Loucy (cell line): ENCODE measurements at regions not wholly inside any gene's neighbourhood (a gene's known extent, or its start where the extent isn't known, plus 50 kb on each side); places are given as distances from the start of the nearest gene placed in this dataset.

Experiments used
- H2AFZ ChIP-seq: fragments of 200-600 bp; sonication (generic); 2 replicates; pipeline ENCODE4 v1.6.0; 2016; ENCODE audit warnings: antibody characterized with exemption, mild to moderate bottlenecking, low read length, moderate library complexity
- H3F3A ChIP-seq: fragments of 200-600 bp; 2 replicates; pipeline ENCODE4 v1.6.0; 2016; ENCODE audit warnings: antibody characterized with exemption, low read depth, mild to moderate bottlenecking
- H3K27me3 ChIP-seq: fragments of 200-600 bp; sonication (generic); 2 replicates; pipeline ENCODE4 v1.6.1; 2014; ENCODE audit warnings: low read length, mild to moderate bottlenecking; ENCODE audit not compliant: insufficient read depth, poor library complexity, severe bottlenecking
- H3K36me3 ChIP-seq: fragments of 200-600 bp; sonication (generic); 2 replicates; pipeline ENCODE4 v1.6.1; 2016; ENCODE audit warnings: low read length; ENCODE audit not compliant: insufficient read depth
- H3K4me1 ChIP-seq: fragments of 200-600 bp; sonication (generic); 2 replicates; pipeline ENCODE4 v1.5.1; 2014; ENCODE audit warnings: low read length, mild to moderate bottlenecking; ENCODE audit not compliant: insufficient read depth, poor library complexity, severe bottlenecking
- H3K4me2 ChIP-seq: fragments of 200-600 bp; sonication (generic); 2 replicates; pipeline ENCODE4 v1.6.0; 2014; ENCODE audit warnings: antibody characterized with exemption, low read length, low read depth, mild to moderate bottlenecking; ENCODE audit not compliant: poor library complexity, severe bottlenecking
- H3K4me3 ChIP-seq: fragments of 200-600 bp; sonication (generic); 2 replicates; pipeline ENCODE4 v1.5.1; 2014; ENCODE audit warnings: low read length, mild to moderate bottlenecking, mixed read lengths; ENCODE audit not compliant: poor library complexity, severe bottlenecking
- H3K79me2 ChIP-seq: fragments of 200-600 bp; sonication (generic); 2 replicates; pipeline ENCODE4 v1.6.1; 2014; ENCODE audit warnings: low read length; ENCODE audit not compliant: insufficient read depth
- H3K9ac ChIP-seq: fragments of 200-600 bp; sonication (generic); 2 replicates; pipeline ENCODE4 v1.6.0; 2014; ENCODE audit warnings: mild to moderate bottlenecking, low read depth, low read length, moderate library complexity; ENCODE audit not compliant: poor library complexity, severe bottlenecking
- H3K9me2 ChIP-seq: fragments of 200-600 bp; sonication (generic); replicated peaks from 2 replicates; pipeline ENCODE4 v1.6.1; 2016; ENCODE audit warnings: low read depth, low read length, mixed read lengths
- H3K9me3 ChIP-seq: fragments of 200-600 bp; sonication (generic); 2 replicates; pipeline ENCODE4 v1.6.1; 2014; ENCODE audit warnings: mild to moderate bottlenecking, antibody characterized with exemption, low read length, low read depth; ENCODE audit not compliant: insufficient read depth
- H4K20me1 ChIP-seq: fragments of 200-600 bp; sonication (generic); 2 replicates; pipeline ENCODE4 v1.6.0; 2014; ENCODE audit warnings: antibody characterized with exemption, low read length, mild to moderate bottlenecking; ENCODE audit not compliant: insufficient read depth, poor library complexity, severe bottlenecking
- CTCF ChIP-seq: fragments of 200-600 bp; sonication (generic); conservative IDR thresholded peaks from 2 replicates; pipeline ENCODE4 v1.5.1; 2014; ENCODE audit warnings: mild to moderate bottlenecking, antibody characterized with exemption, low read length
- EZH2phosphoT487 ChIP-seq: fragments of 200-600 bp; IDR thresholded peaks from 2 replicates; pipeline ENCODE4 v1.6.1; 2018; ENCODE audit warnings: antibody characterized with exemption, mild to moderate bottlenecking, moderate library complexity, borderline replicate concordance

GRCh38 chr2:128772671-128773070, 454.0 kb upstream of the HS6ST1 start:
- no peaks in the 10 kb centered on the region for H3K4me1 ChIP-seq
- H3K4me3 ChIP-seq: no peak overlapping the region
- H4K20me1 ChIP-seq: no peaks in the 10 kb centered on the region
- H2AFZ ChIP-seq: no peak overlapping the region
- H3K27me3 ChIP-seq: no peaks in the 10 kb centered on the region
- no peaks in the 10 kb centered on the region for H3K9me3 ChIP-seq
- no peaks in the 10 kb centered on the region for H3K79me2 ChIP-seq
- no peaks in the 10 kb centered on the region for H3F3A ChIP-seq
- no peak for TF ChIP-seq EZH2phosphoT487
- TF ChIP-seq CTCF: no peak
- H3K36me3 ChIP-seq: no peaks in the 10 kb centered on the region
- no peak overlapping the region for H3K4me2 ChIP-seq
- H3K9ac ChIP-seq: no peak overlapping the region
- no peaks in the 10 kb centered on the region for H3K9me2 ChIP-seq

- H3K4me1 ChIP-seq: no peaks in the 10 kb centered on the region
- no peaks in the 10 kb centered on the region for H3K9me2 ChIP-seq
- no peaks in the 10 kb centered on the region for H3F3A ChIP-seq
- H3K4me3 ChIP-seq: no peak overlapping the region
- H3K27me3 ChIP-seq: no peaks in the 10 kb centered on the region
- H3K79me2 ChIP-seq: no peaks in the 10 kb centered on the region
- no peaks in the 10 kb centered on the region for H3K9me3 ChIP-seq
- no peaks in the 10 kb centered on the region for H3K36me3 ChIP-seq
- H4K20me1 ChIP-seq: no peaks in the 10 kb centered on the region
- H2AFZ ChIP-seq: no peak overlapping the region
- H3K4me2 ChIP-seq: no peak overlapping the region
- TF ChIP-seq CTCF: no peak
- no peak for TF ChIP-seq EZH2phosphoT487
- H3K9ac ChIP-seq: no peak overlapping the region
Measured at GRCh38 chr2:128773641-128774319, 455.1 kb upstream of the HS6ST1 start.

GRCh38 chr2:128774320-128775216, 455.9 kb upstream of the HS6ST1 start:
- Histone ChIP-seq H3K27me3 (no peaks in the 10 kb centered on the region), H4K20me1 (no peaks in the 10 kb centered on the region), H3K9ac (no peak overlapping the region), H3K9me3 (no peaks in the 10 kb centered on the region), H3K4me2 (no peak overlapping the region), H3K9me2 (no peaks in the 10 kb centered on the region), H3F3A (no peaks in the 10 kb centered on the region), H3K4me1 (peaks cover under 1% of the 10 kb centered on the region), H2AFZ (no peak overlapping the region), H3K4me3 (no peak overlapping the region), H3K36me3 (no peaks in the 10 kb centered on the region), H3K79me2 (no peaks in the 10 kb centered on the region)
- no peak for TF ChIP-seq EZH2phosphoT487
- no peak for TF ChIP-seq CTCF
